Keratinocyte (primary cell): ENCODE measurements at regions not wholly inside any gene's neighbourhood (a gene's known extent, or its start where the extent isn't known, plus 50 kb on each side); places are given as distances from the start of the nearest gene placed in this dataset.

Source experiments
- DNase-seq: peaks from one replicate; pipeline ENCODE4 v3.0.0-alpha.2; 2011; ENCODE audit warnings: low read depth, missing footprints, low spot score
- FAIRE-seq: peaks from 2 replicates; lab custom pipeline; 2011; peaks lifted over from hg19 to GRCh38; lab: Jason Lieb, UNC
- H2AFZ ChIP-seq: 2 replicates; pipeline ENCODE4 v1.6.0; 2012; ENCODE audit warnings: low read length, control low read depth, inconsistent platforms; ENCODE audit not compliant: control insufficient read depth
- H3K27ac ChIP-seq: 2 replicates; pipeline ENCODE4 v1.5.1; 2011; ENCODE audit warnings: low read length; ENCODE audit not compliant: control insufficient read depth, insufficient read depth
- H3K27me3 ChIP-seq: 3 replicates; pipeline ENCODE4 v1.6.0; 2011; ENCODE audit warnings: low read length; ENCODE audit not compliant: control insufficient read depth, insufficient read depth; ENCODE audit errors: extremely low read depth
- H3K36me3 ChIP-seq, 2 experiments: 2 replicates in 1 of 2; 3 replicates in 1 of 2; pipeline ENCODE4 v1.5.1; 2011; ENCODE audit warnings: low read length in 2 of 2, mild to moderate bottlenecking in 1 of 2; ENCODE audit not compliant: control insufficient read depth in 2 of 2, insufficient read depth in 2 of 2; ENCODE audit errors: extremely low read depth in 1 of 2
- H3K4me1 ChIP-seq: 3 replicates; pipeline ENCODE4 v1.5.1; 2011; ENCODE audit warnings: low read length; ENCODE audit not compliant: control insufficient read depth, insufficient read depth; ENCODE audit errors: extremely low read depth
- H3K4me2 ChIP-seq: 3 replicates; pipeline ENCODE4 v1.6.0; 2011; ENCODE audit warnings: low read depth, low read length; ENCODE audit not compliant: control insufficient read depth, insufficient read depth; ENCODE audit errors: extremely low read depth
- H3K4me3 ChIP-seq, 3 experiments: fragments of 200-600 bp in 1 of 3; sonication (generic) in 1 of 3; 2 replicates in 2 of 3; 3 replicates in 1 of 3; pipeline ENCODE4 v1.5.1; 2011 to 2016; ENCODE audit warnings: low read length in 3 of 3, mild to moderate bottlenecking in 3 of 3, control low read depth in 2 of 3, inconsistent platforms in 1 of 3, low read depth in 1 of 3, mixed read lengths in 1 of 3, mixed run types in 1 of 3, moderate library complexity in 1 of 3; ENCODE audit not compliant: control insufficient read depth in 2 of 3, insufficient read depth in 2 of 3; ENCODE audit errors: extremely low read depth in 1 of 3
- H3K79me2 ChIP-seq: 2 replicates; pipeline ENCODE4 v1.6.0; 2012; ENCODE audit warnings: low read length; ENCODE audit not compliant: control insufficient read depth, insufficient read depth
- H3K9ac ChIP-seq: 3 replicates; pipeline ENCODE4 v1.6.0; 2011; ENCODE audit warnings: low read length; ENCODE audit not compliant: control insufficient read depth, insufficient read depth; ENCODE audit errors: extremely low read depth
- H3K9me1 ChIP-seq: 3 replicates; pipeline ENCODE4 v1.6.0; 2011; ENCODE audit warnings: low read length; ENCODE audit not compliant: control insufficient read depth, insufficient read depth; ENCODE audit errors: extremely low read depth
- H3K9me3 ChIP-seq: 2 replicates; pipeline ENCODE4 v1.5.1; 2012; ENCODE audit warnings: low read depth, low read length; ENCODE audit not compliant: control insufficient read depth
- H4K20me1 ChIP-seq: 3 replicates; pipeline ENCODE4 v1.6.0; 2011; ENCODE audit warnings: low read length; ENCODE audit not compliant: control insufficient read depth, insufficient read depth; ENCODE audit errors: extremely low read depth
- EZH2 ChIP-seq: IDR thresholded peaks from one replicate; pipeline ENCODE4 v1.6.1; 2012; ENCODE audit warnings: inconsistent platforms, mild to moderate bottlenecking, low read length, moderate library complexity
- dilution Hi-C: fragments of 300-500 bp; cut with MboI; formaldehyde crosslinking; loops from one replicate; pipeline ENCODE4 v1.7.0; 2020; ENCODE audit warnings: low sequenced_read_pairs; ENCODE audit not compliant: extremely low pct_ligation_motif_present
- TF ChIP-seq, protein P1 (sequence below), 3 experiments: IDR thresholded peaks in 1 of 3; conservative IDR thresholded peaks in 1 of 3; optimal IDR thresholded peaks in 1 of 3; 2 replicates in 2 of 3; 3 replicates in 1 of 3; pipeline versions ENCODE3 to v1.5.1; 2011; ENCODE audit warnings: low read length in 3 of 3, mild to moderate bottlenecking in 3 of 3, moderate library complexity in 2 of 3, control low read depth in 1 of 3, inconsistent platforms in 1 of 3; ENCODE audit not compliant: insufficient read depth in 2 of 3; ENCODE audit errors: extremely low read depth in 1 of 3

DNA sequence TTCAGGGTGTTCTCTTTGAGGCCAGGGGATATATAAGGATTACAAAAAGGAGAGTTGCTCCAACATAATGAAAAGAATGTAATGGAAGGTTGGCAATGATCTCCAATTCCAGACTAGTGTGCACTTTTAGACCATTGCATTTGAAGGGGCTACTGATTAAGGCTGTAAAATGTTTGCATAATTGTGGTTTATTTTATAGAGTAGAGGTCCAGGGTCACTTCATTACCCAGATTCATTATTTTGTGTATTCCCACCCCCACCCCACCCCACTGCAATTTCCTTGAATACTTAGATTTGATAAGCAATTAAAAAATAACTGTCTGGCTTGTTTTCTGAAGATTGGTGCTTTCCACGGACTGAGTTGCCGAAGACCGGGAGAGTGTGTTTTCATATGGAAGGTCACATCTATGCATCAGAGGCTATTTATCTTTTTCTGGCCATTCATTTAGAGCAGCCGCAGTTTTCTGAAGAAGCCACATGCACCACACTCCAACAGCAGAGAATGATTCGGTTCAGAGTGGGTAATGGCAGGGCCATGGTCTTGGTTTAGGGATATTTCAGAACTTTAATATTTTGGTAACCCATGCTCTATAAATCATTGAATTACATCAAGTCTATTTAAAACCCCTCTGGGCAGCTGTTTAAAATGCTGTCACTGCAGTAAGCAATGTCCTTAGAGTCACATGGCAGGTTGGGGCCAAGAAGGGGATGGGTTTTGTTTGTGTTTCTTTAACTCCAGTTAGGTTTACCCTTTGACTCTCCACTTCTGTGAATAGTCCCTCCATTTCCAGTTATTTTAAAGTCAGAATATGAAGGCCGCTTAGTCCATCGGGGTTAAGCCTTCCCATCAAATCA is 94.6 kb downstream of the TMEM30B start:
- no peak for FAIRE-seq
- dilution Hi-C loops, result no loop called here
- H3K27ac ChIP-seq, result no peak overlapping the region

DNA sequence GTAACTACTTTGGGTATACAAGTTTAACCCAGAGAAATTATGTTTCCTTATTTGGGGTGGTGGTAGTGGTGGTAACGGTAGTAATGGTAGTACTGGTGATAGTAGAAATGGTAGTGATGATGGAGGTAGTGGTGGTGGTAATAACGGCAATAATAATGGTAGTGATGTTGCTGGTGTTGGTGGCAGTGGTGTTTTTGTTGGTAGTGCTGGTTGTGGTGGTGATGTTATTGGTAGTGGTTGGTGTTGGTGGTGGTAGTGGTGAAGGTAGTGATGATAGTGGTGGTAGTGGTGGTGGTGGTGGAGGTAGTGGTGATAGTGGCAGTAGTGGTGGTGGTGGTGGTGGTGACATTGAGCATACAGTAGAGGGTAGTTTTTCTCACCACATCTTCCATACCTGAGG is 95.6 kb downstream of the TMEM30B start:
- Histone ChIP-seq H3K36me3 (no peaks in the 10 kb centered on the region), H3K4me3 (no peak overlapping the region), H3K4me1 (peaks cover 16% of the 10 kb centered on the region), H4K20me1 (no peaks in the 10 kb centered on the region), H3K9ac (no peak overlapping the region), H2AFZ (no peak overlapping the region), H3K79me2 (no peaks in the 10 kb centered on the region), H3K27ac (no peak overlapping the region), H3K4me2 (no peak overlapping the region), H3K9me1 (no peaks in the 10 kb centered on the region), H3K9me3 (no peaks in the 10 kb centered on the region), H3K27me3 (no peaks in the 10 kb centered on the region)
- FAIRE-seq (no peak), DNase-seq (no peak)
- dilution Hi-C loops, result no loop called here
- TF ChIP-seq, protein P1, sequence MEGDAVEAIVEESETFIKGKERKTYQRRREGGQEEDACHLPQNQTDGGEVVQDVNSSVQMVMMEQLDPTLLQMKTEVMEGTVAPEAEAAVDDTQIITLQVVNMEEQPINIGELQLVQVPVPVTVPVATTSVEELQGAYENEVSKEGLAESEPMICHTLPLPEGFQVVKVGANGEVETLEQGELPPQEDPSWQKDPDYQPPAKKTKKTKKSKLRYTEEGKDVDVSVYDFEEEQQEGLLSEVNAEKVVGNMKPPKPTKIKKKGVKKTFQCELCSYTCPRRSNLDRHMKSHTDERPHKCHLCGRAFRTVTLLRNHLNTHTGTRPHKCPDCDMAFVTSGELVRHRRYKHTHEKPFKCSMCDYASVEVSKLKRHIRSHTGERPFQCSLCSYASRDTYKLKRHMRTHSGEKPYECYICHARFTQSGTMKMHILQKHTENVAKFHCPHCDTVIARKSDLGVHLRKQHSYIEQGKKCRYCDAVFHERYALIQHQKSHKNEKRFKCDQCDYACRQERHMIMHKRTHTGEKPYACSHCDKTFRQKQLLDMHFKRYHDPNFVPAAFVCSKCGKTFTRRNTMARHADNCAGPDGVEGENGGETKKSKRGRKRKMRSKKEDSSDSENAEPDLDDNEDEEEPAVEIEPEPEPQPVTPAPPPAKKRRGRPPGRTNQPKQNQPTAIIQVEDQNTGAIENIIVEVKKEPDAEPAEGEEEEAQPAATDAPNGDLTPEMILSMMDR (optimal IDR thresholded peaks at IDR 0.05 in 1 of 3, IDR thresholded peaks at IDR 0.05 in 1 of 3, conservative IDR thresholded peaks at IDR 0.05 in 1 of 3; ENCODE audit: extremely low read depth in 1 of 3, insufficient read depth in 2 of 3, low read length in 3 of 3), result no peak
- TF ChIP-seq EZH2, result no peak

More for the DNA sequence above, 94.6 kb downstream of the TMEM30B start:
- Histone ChIP-seq H3K4me3 (no peak overlapping the region), H4K20me1 (no peaks in the 10 kb centered on the region), H3K9me3 (no peaks in the 10 kb centered on the region), H3K9me1 (no peaks in the 10 kb centered on the region), H3K4me1 (peaks cover 16% of the 10 kb centered on the region), H3K4me2 (no peak overlapping the region), H3K36me3 (no peaks in the 10 kb centered on the region), H3K27me3 (no peaks in the 10 kb centered on the region), H3K9ac (no peak overlapping the region), H3K79me2 (no peaks in the 10 kb centered on the region), H2AFZ (no peak overlapping the region)
- DNase-seq, result no peak
- no peak for TF ChIP-seq EZH2
- TF ChIP-seq, protein P1 (optimal IDR thresholded peaks at IDR 0.05 in 1 of 3, IDR thresholded peaks at IDR 0.05 in 1 of 3, conservative IDR thresholded peaks at IDR 0.05 in 1 of 3; ENCODE audit: extremely low read depth in 1 of 3, insufficient read depth in 2 of 3, low read length in 3 of 3), result no peak
